CD4-positive, CD25-positive, alpha-beta regulatory T cell (primary cell): ENCODE measurements at regions not wholly inside any gene's neighbourhood (a gene's known extent, or its start where the extent isn't known, plus 50 kb on each side); places are given as distances from the start of the nearest gene placed in this dataset.

Experiments
- ATAC-seq, 2 donors: fragments of 150-1000 bp; cut with Tn5 transposase; one replicate each; pipeline ENCODE4 v1.10.0; 2021; ENCODE audit warnings: low read depth in 2 of 2, moderate number of reproducible peaks in 2 of 2, moderate library complexity in 1 of 2
- DNase-seq, 3 donors: peaks; one replicate each; pipeline versions ENCODE4 v3.0.0 to v3.0.0-alpha.2; 2012 to 2022; ENCODE audit warnings: mixed read lengths in 1 of 3
- H3K27ac ChIP-seq: one replicate; pipeline ENCODE4 v1.7.0; 2013; ENCODE audit warnings: mild to moderate bottlenecking, low read length; ENCODE audit not compliant: insufficient read depth, poor library complexity, severe bottlenecking
- H3K27me3 ChIP-seq: one replicate; pipeline ENCODE4 v1.7.0; 2013; ENCODE audit warnings: low read length; ENCODE audit not compliant: control insufficient read depth, insufficient read depth
- H3K36me3 ChIP-seq: one replicate; pipeline ENCODE4 v1.7.0; 2013; ENCODE audit warnings: mild to moderate bottlenecking, low read length, moderate library complexity; ENCODE audit not compliant: control insufficient read depth, insufficient read depth
- H3K4me1 ChIP-seq: 2 replicates; pipeline ENCODE4 v1.7.0; 2013; ENCODE audit warnings: mild to moderate bottlenecking, low read length; ENCODE audit not compliant: insufficient read depth, control insufficient read depth, poor library complexity, severe bottlenecking
- H3K4me3 ChIP-seq: one replicate; pipeline ENCODE4 v1.7.0; 2013; ENCODE audit warnings: low read depth, mild to moderate bottlenecking, low read length, moderate library complexity
- H3K9me3 ChIP-seq, 2 experiments: 1 replicate in 1 of 2; 2 replicates in 1 of 2; pipeline ENCODE4 v1.7.0; 2013; ENCODE audit warnings: low read length in 2 of 2, mild to moderate bottlenecking in 1 of 2, moderate library complexity in 1 of 2; ENCODE audit not compliant: control insufficient read depth in 2 of 2
- H3K27ac Mint-ChIP-seq, 3 donors: one replicate each; pipeline ENCODE4 v1.8.0; 2020 to 2022; ENCODE audit warnings: mild to moderate bottlenecking in 3 of 3, mixed read lengths in 3 of 3, moderate library complexity in 2 of 3
- H3K27me3 Mint-ChIP-seq: one replicate; pipeline ENCODE4 v1.8.0; 2022; ENCODE audit warnings: mild to moderate bottlenecking, mixed read lengths
- H3K36me3 Mint-ChIP-seq: one replicate; pipeline ENCODE4 v1.8.0; 2020; ENCODE audit warnings: mixed read lengths
- H3K4me1 Mint-ChIP-seq, 4 donors: one replicate each; pipeline ENCODE4 v1.8.0; 2020 to 2022; ENCODE audit warnings: mixed read lengths in 4 of 4, mild to moderate bottlenecking in 1 of 4
- H3K4me3 Mint-ChIP-seq, 4 donors: one replicate each; pipeline ENCODE4 v1.8.0; 2020 to 2022; ENCODE audit warnings: mild to moderate bottlenecking in 4 of 4, mixed read lengths in 4 of 4, moderate library complexity in 3 of 4
- H3K9me3 Mint-ChIP-seq, 7 donors: one replicate each; pipeline ENCODE4 v1.8.0; 2020 to 2022; ENCODE audit warnings: mixed read lengths in 7 of 7, mild to moderate bottlenecking in 3 of 7, moderate library complexity in 2 of 7

GRCh38 chrY:12537226-12537854 is 163.7 kb upstream of the USP9Y start:
- no peak for DNase-seq
- Mint-ChIP-seq H3K27me3 (no peaks in the 10 kb centered on the region), H3K27ac (no peak overlapping the region), H3K4me1 (peaks cover 0 to 2% (median 0%) of the 10 kb centered on the region in 4 donors), H3K36me3 (no peaks in the 10 kb centered on the region), H3K4me3 (peak overlapping the region in 1 of 4 donors; percentile 81), H3K9me3 (no peaks in the 10 kb centered on the region)
- H3K36me3 ChIP-seq: no peaks in the 10 kb centered on the region
- no peak overlapping the region for H3K27ac ChIP-seq
- no peaks in the 10 kb centered on the region for H3K27me3 ChIP-seq
- no peak overlapping the region for H3K4me3 ChIP-seq
- no peaks in the 10 kb centered on the region for H3K4me1 ChIP-seq
- no peaks in the 10 kb centered on the region for H3K9me3 ChIP-seq
- peak; percentile 64 for ATAC-seq

- Histone ChIP-seq H3K27ac (no peak overlapping the region), H3K27me3 (no peaks in the 10 kb centered on the region), H3K9me3 (no peaks in the 10 kb centered on the region), H3K4me1 (no peaks in the 10 kb centered on the region), H3K36me3 (no peaks in the 10 kb centered on the region), H3K4me3 (no peak overlapping the region)
- Mint-ChIP-seq H3K27me3 (peaks cover 5% of the 10 kb centered on the region), H3K9me3 (no peaks in the 10 kb centered on the region), H3K4me3 (no peak overlapping the region), H3K4me1 (peaks cover 0 to 5% (median 0%) of the 10 kb centered on the region in 4 donors), H3K27ac (no peak overlapping the region), H3K36me3 (no peaks in the 10 kb centered on the region)
- DNase-seq (no peak), ATAC-seq (no peak)
Observed at GRCh38 chrY:12546746-12547420, 154.1 kb upstream of the USP9Y start.

- Histone ChIP-seq H3K27ac (no peak overlapping the region), H3K4me3 (no peak overlapping the region), H3K9me3 (no peaks in the 10 kb centered on the region), H3K27me3 (no peaks in the 10 kb centered on the region), H3K36me3 (no peaks in the 10 kb centered on the region), H3K4me1 (peaks cover 5% of the 10 kb centered on the region)
- Mint-ChIP-seq H3K27me3 (peaks cover 5% of the 10 kb centered on the region), H3K9me3 (no peaks in the 10 kb centered on the region), H3K27ac (peak overlapping the region in 1 of 3 donors; percentile 48), H3K4me1 (peaks cover 0 to 8% (median 3%) of the 10 kb centered on the region in 4 donors), H3K36me3 (no peaks in the 10 kb centered on the region), H3K4me3 (no peak overlapping the region)
- ATAC-seq (no peak), DNase-seq (no peak)
Observed at GRCh38 chrY:12552471-12553283, 148.4 kb upstream of the USP9Y start.

DNA sequence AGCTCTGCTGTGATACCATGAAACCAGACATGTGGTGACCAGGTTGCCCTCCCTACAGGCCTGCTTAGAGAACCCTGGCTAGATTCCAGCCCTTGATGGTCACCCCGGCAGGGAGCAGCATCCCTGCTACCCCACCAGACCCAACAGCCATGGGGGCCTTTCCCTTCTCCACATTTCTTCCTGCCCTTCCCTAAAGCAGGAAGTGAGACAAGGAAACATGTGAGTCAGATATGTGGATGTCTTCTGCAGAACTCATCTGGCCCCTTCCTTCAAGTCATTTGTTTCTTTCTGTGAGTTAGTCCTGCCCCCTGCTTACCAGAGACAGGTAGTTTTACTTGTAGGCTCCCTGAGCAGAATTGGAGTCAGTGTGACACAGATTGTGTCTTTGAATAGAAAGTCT is 147.1 kb upstream of the USP9Y start:
- Histone ChIP-seq H3K36me3 (no peaks in the 10 kb centered on the region), H3K9me3 (no peaks in the 10 kb centered on the region), H3K27me3 (no peaks in the 10 kb centered on the region), H3K27ac (no peak overlapping the region), H3K4me1 (peaks cover 5% of the 10 kb centered on the region), H3K4me3 (no peak overlapping the region)
- no peaks in the 10 kb centered on the region for H3K36me3 Mint-ChIP-seq
- H3K4me3 Mint-ChIP-seq: no peak overlapping the region
- H3K27me3 Mint-ChIP-seq: no peaks in the 10 kb centered on the region
- no peak for DNase-seq
- peaks cover 0 to 13% (median 6%) of the 10 kb centered on the region in 4 donors for H3K4me1 Mint-ChIP-seq
- ATAC-seq: no peak
- H3K27ac Mint-ChIP-seq: no peak overlapping the region
- no peaks in the 10 kb centered on the region for H3K9me3 Mint-ChIP-seq

- Mint-ChIP-seq H3K4me3 (no peak overlapping the region), H3K27ac (no peak overlapping the region), H3K36me3 (no peaks in the 10 kb centered on the region), H3K9me3 (peaks cover 0 to 1% (median 0%) of the 10 kb centered on the region in 7 donors), H3K4me1 (peaks cover 0 to 19% (median 9%) of the 10 kb centered on the region in 4 donors), H3K27me3 (no peaks in the 10 kb centered on the region)
- Histone ChIP-seq H3K4me1 (peaks cover 5% of the 10 kb centered on the region), H3K27me3 (no peaks in the 10 kb centered on the region), H3K36me3 (no peaks in the 10 kb centered on the region), H3K4me3 (no peak overlapping the region), H3K27ac (no peak overlapping the region), H3K9me3 (no peaks in the 10 kb centered on the region)
- ATAC-seq (no peak), DNase-seq (no peak)
Observed at GRCh38 chrY:12555005-12555404, 146.0 kb upstream of the USP9Y start.

DNA sequence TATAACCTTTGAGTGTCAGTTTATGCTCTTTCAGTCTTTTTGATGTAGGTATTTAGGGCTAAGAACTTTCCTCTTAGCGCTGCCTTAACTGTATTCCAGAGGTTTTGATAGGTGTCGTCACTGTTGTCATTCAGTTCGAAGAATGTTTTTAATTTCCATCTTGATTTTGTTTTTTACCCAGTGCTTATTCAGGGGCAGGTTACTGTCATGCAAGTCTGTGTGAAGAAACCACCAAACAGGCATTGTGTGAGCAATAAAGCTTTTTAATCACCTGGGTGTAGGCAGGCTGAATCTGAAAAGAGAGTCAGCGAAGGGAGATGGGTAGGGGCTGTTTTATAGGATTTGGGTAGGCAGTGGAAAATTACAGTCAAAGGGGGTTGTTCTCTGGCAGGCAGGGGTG is 142.0 kb upstream of the USP9Y start:
- H3K27me3 Mint-ChIP-seq: no peaks in the 10 kb centered on the region
- H3K4me1 Mint-ChIP-seq: peaks cover 0 to 11% (median 5%) of the 10 kb centered on the region in 4 donors
- H3K27ac ChIP-seq: no peak overlapping the region
- H3K4me3 ChIP-seq: peak overlapping the region; percentile 41
- H3K27ac Mint-ChIP-seq: peak overlapping the region in 1 of 3 donors; percentile 94
- peaks cover 0 to 22% (median 0%) of the 10 kb centered on the region in 7 donors for H3K9me3 Mint-ChIP-seq
- DNase-seq: no peak
- H3K4me3 Mint-ChIP-seq: peak overlapping the region in 1 of 4 donors; percentile 51
- H3K36me3 ChIP-seq: no peaks in the 10 kb centered on the region
- H3K27me3 ChIP-seq: no peaks in the 10 kb centered on the region
- no peak for ATAC-seq
- H3K36me3 Mint-ChIP-seq: no peaks in the 10 kb centered on the region
- H3K9me3 ChIP-seq: peaks cover 0 to 1% of the 10 kb centered on the region in 2 experiments
- no peaks in the 10 kb centered on the region for H3K4me1 ChIP-seq

- Mint-ChIP-seq H3K36me3 (no peaks in the 10 kb centered on the region), H3K27me3 (no peaks in the 10 kb centered on the region), H3K4me1 (peaks cover 0 to 4% (median 2%) of the 10 kb centered on the region in 4 donors), H3K4me3 (no peak overlapping the region), H3K27ac (no peak overlapping the region), H3K9me3 (no peaks in the 10 kb centered on the region)
- DNase-seq (no peak), ATAC-seq (no peak)
- Histone ChIP-seq H3K4me1 (no peaks in the 10 kb centered on the region), H3K4me3 (no peak overlapping the region), H3K27ac (no peak overlapping the region), H3K36me3 (no peaks in the 10 kb centered on the region), H3K27me3 (no peaks in the 10 kb centered on the region), H3K9me3 (no peaks in the 10 kb centered on the region)
Observed at GRCh38 chrY:12576278-12576677, 124.8 kb upstream of the USP9Y start.
